Astrocyte of the hippocampus (primary cell): ENCODE measurements at regions not wholly inside any gene's neighbourhood (a gene's known extent, or its start where the extent isn't known, plus 50 kb on each side); places are given as distances from the start of the nearest gene placed in this dataset.

Experiments used
- DNase-seq: peaks from one replicate; pipeline ENCODE4 v3.0.0; 2011; ENCODE audit warnings: low read depth, low spot score

DNA sequence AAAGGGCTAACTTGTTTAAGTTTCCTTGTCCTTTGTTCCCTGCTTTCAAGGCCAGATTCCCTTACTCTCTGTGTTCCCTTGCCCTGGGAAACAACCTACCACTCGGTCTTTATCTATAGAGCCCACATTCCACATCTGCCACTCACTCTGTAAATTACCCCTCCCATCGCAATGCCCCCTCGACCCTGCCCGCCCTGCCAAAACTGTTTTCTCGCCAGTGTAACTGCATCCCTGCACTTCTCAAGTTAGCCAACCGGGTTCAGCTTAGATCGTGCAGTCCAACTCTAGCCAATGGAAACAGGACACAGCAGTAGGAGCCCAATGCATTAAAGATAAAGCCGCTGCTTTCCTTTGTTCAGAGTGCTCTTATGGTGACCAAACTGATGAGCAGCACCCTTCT lies 263.6 kb downstream of the TBL1XR1 start:
- DNase-seq: no peak

DNA sequence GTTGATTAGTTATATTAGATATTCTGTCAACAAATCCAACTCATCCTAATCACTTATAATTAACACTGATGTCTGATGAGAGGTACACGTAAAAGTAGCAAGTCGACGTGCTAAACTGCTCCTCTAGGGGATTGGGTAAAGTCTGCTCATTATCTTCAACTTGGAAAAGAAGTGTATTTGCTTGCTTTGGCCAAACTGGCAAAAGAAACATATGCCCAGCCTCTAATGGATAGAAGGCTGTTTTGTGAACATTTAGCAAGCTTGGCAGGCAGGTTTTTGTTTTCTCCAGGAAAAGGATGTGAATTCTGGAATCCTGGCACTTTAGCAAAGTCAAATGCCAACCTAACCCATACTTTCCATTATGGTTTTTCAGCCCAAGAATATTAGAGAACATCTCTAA lies 264.8 kb downstream of the TBL1XR1 start:
- DNase-seq: no peak

DNA sequence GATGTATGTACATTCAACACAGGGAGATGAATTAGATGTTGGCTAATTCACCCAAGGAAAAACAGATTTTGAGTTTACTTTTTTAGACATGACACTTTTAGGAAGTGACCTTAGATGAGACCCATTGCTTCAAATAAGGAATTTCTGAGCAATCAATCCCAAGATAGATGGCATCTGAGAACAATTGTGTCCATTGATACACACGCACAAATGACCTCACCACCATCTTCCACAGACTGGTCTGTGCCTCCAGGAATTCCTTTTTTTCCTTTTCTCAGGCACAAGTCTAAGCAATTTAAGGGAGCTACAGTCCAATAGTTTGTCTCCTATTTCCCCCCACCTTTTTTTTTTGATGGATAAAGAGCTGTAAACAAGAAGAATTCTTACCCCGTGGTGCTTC lies 265.3 kb downstream of the TBL1XR1 start:
- no peak for DNase-seq

DNA sequence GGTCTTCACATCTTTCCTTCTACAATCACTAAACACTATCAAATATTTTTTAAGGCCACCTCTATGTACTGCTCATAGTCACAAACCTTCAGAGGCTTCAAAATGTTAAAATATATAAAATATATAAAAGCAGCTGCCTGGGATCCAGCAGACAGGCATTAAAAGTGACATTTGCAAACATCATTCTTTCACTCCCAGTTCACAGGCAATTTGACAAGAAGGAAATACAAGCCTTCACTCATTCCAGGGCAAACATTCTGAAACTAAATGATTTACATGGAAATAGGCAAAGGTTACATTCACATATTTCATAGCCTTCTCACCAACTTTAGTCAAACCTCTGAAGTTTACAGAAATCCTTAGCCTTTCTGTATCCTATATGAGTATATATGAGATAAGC lies 266.3 kb downstream of the TBL1XR1 start:
- DNase-seq: no peak

DNA sequence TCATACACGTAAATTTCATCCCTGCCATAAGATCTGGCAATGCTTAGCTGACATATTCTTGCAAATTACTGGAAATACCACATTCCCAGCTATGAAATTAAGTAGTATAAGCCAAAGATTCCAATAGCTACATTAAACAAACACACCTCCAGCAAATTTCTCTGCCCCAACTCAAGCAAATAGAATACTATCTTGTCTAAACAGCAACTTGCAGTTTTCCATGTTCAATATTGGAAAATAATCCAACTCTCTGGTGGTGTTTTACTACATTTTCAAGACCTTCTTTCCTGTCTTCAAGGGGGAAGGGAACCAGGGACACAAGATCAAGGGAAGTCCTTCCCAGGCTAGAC lies 268.7 kb downstream of the TBL1XR1 start:
- DNase-seq: no peak

DNA sequence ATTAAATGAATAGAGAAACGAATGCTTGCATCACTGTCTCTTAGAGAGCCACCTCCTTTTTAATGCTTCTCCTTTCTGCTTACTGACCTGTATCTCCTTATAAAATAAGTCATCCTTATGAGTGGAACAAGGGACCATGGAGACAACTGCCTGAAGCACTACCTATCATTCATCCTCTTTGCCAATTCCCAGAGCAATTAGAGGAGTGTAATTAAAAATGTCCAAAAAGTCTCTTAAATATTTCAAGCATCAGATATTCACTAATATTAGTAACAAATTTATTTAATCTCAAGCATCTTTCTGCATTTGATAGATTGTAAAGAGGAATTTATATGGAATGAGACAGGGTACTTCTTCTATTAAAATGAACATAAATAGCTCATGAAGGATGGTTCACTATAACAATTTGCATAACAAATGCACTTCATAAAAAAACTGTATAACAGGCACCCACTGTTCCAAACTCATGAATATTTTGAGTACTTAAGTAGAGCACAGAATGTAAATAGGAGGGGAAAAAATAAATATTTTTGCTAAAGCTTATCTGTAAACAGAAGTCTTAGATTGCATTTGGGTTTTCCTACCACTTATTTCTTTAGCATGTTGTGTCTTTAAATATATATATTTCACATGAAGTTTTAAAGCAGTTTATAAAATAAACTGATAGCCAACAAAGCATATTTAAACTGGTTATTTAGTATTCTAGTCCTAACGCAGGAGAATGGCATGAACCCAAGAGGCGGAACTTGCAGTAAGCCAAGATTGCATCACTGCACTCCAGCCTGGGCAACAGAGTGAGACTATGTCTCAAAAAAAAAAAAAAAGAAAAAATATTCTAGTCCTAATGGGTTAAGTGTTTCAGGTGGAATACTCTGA lies 269.3 kb downstream of the TBL1XR1 start:
- DNase-seq: no peak

DNA sequence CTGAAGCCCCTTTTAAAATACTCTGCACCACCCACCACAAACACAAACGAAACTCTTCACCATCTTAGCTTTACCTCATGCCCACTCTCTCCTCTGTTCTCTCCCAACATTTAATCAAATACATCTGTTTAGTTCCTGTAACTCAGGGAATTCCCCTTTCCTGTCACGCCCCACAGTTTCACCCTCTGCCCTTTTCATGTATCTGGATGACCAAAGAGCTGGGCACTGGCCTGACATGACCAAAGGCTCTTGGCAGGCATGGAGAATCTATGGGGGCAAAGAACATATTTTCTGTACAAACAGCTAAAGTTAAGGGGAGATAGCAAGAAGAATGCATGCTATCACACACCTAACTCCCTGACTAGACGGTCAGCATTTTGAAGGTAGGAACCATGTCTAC lies 270.0 kb downstream of the TBL1XR1 start:
- no peak for DNase-seq

DNA sequence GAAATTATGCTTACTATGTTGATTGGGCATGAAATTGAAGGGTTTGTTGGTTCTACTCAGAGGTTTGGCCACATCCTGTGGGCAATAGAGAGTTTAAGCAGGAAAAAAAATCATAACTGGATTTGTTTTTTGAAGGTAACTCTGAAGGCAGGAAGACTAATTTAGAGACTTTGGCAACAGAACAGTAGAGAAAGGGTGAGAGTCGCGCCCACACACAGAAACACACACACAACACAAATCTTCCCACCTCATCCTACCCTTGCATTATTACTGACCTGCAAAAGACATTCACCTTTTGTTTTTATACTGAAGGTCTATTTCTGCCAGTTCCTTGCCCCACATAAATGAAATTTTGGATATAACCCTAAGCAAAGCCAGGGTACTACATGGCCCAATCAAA lies 270.6 kb downstream of the TBL1XR1 start:
- no peak for DNase-seq

DNA sequence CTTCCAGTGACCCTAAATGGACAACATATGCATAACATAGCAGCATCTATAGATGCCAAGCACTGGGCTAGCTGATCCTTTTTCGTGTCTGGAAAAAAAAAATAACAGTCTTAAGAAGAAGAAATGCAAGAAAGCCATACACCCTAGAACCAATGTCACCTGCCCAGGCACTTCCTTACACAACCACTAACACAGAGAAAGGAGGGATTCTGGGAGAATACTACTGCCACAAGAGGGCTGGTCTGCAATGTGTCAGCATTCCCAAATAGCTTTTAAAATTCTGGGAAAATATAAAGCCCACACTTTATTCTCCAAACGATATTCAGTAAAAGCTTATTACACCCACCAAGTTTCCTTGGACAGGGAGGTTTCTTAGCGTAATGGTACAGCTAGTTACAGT lies 271.2 kb downstream of the TBL1XR1 start:
- DNase-seq: no peak

DNA sequence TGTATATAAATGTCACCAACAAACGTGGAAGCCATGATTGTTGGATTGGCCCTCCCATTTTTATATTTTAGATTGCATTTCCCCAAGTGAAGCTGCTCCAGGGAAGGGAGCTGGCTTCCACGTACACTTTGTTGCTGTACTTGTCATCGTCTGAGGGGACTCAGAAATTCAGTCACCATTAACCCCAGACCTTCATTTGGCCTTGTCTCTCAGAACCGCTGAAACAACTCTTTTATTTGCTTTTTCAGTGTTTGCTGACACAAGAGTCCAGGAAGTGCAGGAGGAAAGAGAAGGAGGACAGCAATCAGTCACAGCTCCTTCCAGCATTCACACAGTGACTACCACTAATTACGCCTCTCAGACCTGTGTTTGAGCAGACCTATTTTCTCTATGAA lies 276.5 kb downstream of the TBL1XR1 start:
- DNase-seq: no peak

DNA sequence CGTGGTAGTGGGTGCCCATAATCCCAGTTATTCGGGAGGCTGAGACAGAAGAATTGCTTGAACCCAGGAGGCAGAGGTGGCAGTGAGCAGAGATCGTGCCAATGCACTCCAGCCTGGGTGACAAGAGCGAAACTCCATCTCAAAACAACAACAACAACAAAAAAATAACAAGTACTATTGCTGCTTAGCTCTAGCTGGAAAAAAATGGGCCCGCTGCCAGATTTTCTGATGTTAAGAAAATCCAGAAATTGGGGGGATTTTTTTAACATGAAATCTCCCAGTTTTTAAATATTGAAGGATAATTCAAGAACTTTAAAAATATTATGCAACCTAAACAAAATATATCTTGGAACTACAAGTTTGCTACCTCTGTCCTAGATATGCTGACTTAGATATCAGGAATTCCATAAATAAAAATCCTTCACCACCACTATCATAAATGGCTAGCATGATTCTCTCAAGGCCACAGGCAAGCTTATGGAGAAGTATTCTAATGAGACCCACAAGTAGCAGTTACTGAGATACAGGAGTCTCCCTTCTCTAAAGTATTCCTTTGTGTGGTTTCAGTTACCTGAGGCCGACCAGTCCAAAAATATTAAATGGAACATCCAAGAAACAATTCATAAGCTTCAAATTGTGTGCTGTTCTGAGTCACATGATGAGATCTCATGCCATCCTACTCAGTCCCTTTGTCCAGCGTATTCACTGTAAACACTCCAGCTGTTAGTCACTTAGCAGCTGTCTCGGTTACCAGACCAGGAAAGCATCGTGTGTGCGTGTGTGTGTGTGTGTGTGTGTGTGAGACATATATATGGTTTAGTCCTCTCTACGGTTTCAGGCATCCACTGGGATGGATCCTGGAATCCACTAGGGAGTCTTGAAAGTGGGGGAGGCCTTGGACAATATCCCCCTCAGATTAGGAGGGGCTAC lies 277.2 kb downstream of the TBL1XR1 start:
- DNase-seq: peak; percentile 44

DNA sequence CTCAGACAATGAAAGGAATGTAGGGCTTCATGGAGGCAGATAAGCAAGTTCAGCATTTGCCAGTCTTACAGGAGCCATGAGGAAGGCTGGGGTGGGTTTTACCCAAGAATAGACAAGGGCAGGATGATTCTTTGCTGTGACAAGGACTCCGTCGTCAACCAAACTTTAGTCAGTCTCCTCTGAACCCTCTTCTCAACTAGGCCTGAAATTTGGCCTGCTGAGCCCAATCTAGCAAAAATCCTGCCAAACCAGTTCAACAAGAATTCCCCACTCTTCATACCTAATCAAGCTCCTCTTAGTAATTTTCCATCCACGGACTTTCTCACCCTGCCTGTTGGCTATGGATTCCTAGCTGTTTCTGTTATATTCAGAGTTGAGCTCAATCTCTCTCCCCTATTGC lies 280.5 kb downstream of the TBL1XR1 start:
- no peak for DNase-seq

DNA sequence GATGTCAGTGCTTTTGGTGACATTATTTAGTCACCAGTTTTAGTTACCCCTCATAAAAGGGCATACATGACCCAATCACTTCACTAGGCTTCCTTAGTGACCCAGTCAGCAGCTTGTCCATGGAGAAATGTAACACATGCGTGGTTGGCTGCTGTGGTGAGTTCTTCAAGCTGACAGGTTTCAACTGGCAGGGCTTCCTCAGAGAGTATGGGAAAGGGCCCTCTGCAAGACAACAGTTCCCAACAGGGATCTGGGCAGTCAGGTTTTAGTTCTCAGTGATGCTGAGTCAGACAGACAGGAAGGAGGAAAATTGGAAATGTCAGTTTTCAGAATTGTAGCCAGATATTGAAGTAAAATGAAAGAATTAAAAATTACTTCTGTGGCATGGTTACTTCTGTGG lies 282.5 kb downstream of the TBL1XR1 start:
- DNase-seq: no peak

DNA sequence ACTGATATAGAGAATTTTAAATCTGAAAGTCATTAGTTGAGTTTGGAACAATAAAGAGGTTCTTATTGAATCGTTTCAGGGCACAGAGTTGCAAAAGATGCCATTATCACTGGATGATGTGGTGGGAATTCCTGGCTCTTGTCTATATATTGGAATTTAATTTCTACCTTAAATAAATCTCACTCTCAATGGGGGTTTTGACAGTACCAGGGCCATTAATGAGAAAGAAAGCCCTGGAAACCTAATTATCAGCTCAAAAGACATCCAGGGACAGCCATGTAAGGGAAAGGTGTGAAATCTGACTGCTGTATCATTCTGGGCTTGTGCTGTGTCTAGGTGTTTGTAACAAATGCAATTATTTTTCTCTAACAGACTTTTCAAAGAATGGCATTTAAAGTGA lies 285.7 kb downstream of the TBL1XR1 start:
- no peak for DNase-seq

DNA sequence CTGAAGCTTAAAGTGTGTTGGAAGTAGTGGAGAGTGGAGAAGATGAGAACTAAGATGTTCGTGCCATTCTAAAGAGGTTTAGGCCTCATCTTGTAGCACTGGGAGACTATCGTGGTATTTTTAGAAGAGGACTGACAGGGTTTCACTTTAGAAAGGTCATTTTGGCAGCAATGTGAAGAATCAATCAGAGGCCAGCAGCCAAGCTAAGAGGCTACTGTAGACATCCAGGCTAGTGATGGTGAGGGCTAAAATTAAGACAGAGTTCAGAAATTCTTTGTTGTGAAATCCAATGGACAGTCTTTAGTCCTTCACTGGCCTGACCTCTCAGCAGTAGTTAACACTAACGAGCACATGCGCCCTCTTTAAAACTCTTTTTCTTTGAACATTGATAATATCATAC lies 288.2 kb downstream of the TBL1XR1 start:
- DNase-seq: no peak

DNA sequence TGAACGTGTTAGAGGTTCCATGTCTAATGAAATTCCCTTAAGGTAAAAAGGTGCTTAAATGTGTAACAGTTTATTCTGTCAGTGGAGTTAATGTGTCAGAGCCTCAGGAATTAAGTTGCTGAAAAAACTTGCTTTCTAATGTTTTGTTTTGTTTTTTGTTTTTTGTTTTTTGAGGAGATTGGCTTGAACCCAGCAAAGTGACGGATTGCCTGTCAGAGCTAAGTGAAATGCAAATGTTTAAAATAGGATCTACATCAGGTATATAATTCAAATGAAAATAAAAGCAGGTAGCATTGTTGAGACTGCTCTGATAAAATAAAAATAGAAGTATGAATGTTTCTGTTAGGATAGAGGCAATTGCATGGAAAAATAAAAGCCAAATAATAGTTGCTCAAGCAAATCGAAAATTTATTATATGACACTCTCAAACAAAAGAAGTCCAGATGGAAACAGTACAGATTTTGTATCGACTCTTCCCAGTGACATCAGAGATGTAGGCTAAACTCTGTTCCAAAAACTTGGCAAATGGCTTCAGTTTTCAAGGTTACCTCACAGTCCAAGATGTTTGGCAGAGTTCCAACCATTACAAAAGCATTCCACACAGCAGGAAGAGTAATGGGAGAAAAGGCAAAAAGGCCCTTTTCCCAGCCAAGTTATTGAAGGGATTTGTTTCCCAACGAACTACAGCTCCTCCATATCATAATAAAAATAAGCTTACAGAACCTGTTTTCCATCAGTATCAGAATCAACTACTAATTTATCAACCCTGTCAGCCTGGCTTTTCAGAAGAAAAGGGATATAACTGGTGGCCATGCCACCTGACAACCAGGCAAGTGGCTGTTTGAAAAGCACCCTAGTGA lies 291.0 kb downstream of the TBL1XR1 start:
- peak; percentile 93 for DNase-seq

DNA sequence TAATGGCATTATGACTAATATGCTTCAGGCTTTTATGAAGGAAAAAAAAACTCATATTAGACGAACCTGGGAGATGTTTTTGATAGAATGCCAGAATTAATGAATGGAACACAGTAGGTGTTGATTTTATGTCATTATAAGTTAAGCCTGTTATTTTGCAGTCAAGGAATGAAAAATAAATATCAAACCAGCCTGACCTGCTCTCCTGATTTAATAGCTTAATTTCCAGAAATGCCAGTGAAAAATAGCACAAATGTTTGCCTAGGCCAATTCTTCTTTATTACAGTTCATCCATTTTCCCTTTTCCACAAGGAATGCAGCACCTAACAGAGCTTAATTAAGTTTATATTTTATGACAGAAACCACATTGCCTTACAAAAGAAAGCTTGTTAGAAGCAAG lies 292.0 kb downstream of the TBL1XR1 start:
- DNase-seq: no peak

DNA sequence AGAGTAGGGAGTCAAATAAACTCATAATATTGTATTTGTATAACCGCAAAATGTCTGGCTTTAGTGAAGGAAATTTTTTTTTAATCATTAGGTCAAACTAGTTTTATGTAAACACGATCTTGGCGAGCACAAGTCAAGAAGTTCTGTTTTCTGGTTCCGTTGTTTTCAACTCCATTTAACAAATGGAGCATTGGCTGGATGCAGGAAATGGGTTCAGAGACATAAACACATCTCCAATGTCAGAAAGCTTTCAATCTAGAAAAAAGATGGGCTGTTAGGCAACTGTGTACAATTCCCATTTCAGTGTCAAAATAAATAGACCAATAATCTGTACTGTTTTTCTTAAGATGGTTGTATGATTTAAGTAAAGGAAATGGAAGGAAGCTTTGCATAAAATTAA lies 292.8 kb downstream of the TBL1XR1 start:
- no peak for DNase-seq

DNA sequence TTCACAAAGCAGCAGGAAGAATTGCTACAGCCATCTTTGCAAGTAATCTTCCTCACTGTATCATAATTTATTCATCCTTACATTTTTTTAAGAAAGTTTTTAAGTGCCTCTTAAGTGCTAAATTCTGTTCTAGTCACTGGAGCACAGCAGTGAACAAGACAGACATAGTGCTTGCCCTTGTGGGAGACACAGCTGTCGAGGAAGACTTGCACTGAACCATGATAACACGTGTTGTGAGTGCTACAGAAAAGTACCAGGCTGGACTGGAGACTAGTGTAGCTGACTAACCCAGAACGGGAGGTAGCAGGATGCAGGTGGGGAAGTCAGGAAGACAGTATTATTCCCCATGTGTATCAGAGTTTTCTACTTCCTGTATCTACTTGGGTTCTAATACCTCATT lies 300.6 kb downstream of the TBL1XR1 start:
- DNase-seq: no peak

DNA sequence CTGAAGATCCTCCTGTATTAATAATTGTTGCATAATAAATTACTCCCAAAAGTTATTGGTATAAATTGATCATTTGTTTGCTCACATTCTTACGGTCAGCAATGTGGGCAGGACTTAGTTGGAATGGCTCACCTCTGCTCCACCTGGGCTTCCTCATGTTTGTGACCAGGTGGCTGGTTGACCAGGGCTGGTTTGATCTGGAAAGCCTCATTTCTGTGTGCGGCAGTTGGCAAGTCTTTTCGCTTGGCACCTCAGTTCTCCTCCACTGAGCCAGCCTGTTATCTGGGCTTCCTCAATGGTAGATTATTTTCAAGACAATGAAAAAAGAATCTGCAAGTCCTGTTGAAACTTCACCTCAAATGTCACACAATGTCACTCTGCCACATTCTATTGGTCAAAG lies 301.1 kb downstream of the TBL1XR1 start:
- DNase-seq: no peak

DNA sequence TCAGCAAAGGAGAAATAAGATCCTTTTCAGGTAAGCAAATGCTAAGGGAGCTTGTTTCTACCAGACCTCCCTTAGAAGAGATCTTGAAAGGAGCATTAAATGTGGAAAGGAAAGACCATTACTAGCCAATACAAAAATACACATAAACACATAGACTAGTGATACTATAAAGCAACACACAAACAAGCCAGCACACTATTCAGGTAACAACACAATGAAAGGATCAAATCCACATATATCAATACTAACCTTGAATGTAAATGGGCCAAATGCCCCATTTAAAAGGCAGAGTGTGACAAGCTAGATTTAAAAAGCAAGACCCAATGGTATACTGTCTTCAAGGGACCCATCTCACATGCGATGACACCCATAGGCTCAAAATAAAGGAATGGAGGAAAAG lies 317.6 kb downstream of the TBL1XR1 start:
- no peak for DNase-seq

DNA sequence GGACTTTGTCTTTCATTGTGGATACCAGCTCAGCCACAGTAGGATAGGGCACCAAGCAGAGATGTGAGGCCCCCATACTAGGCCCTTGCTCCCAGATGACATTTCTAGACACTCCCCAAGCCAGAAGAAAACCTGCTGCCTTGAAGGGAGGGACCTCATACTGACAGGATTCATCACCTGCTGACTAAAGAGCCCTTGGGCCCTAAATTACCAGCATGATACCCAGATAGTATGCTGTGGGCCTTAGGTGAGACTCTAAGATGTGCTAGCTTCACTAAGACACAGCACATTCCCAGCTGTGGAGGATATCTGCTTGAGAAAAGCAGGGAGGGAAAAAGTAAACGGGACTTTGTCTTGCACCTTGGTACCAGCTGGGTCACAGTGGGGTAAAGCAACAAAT lies 324.0 kb downstream of the TBL1XR1 start:
- no peak for DNase-seq
